Right atrium auricular region (tissue), 2 donors: ENCODE measurements at regions not wholly inside any gene's neighbourhood (a gene's known extent, or its start where the extent isn't known, plus 50 kb on each side); places are given as distances from the start of the nearest gene placed in this dataset.

Experiments
- DNase-seq: peaks from one replicate; pipeline ENCODE4 v3.0.0-alpha.2; 2019; ENCODE audit warnings: low spot score
- H3K27ac ChIP-seq, 2 donors: fragments of 200-600 bp; sonication (generic); 1 replicate in 1 of 2; 2 replicates in 1 of 2; pipeline ENCODE4 v1.5.1; 2016 to 2019
- H3K27me3 ChIP-seq, 2 donors: fragments of 200-600 bp; sonication (generic); one replicate each; pipeline versions ENCODE4 v1.5.1 to v1.6.0; 2017 to 2019
- H3K36me3 ChIP-seq: fragments of 200-600 bp; sonication (generic); one replicate; pipeline ENCODE4 v1.5.1; 2016
- H3K4me1 ChIP-seq, 2 donors: fragments of 200-600 bp; sonication (generic); one replicate each; pipeline versions ENCODE4 v1.5.1 to v1.6.0; 2017 to 2019
- H3K4me3 ChIP-seq, 2 donors: fragments of 200-600 bp; sonication (generic); 1 replicate in 1 of 2; 2 replicates in 1 of 2; pipeline ENCODE4 v1.5.1; 2017 to 2019; ENCODE audit warnings: mild to moderate bottlenecking in 1 of 2, moderate library complexity in 1 of 2
- H3K9me3 ChIP-seq, 2 donors: fragments of 200-600 bp; sonication (generic); one replicate each; pipeline ENCODE4 v1.5.1; 2019
- CTCF ChIP-seq, 2 donors: fragments of 200-600 bp; sonication (generic); IDR thresholded peaks; one replicate each; pipeline ENCODE4 v1.5.1; 2019; ENCODE audit warnings: antibody characterized with exemption in 2 of 2

GRCh38 chr9:28620011-28620410, 1046.7 kb upstream of the C9orf72 start:
- no peak for TF ChIP-seq CTCF (IDR thresholded peaks at IDR 0.05)
- no peaks in the 10 kb centered on the region for H3K27me3 ChIP-seq
- H3K36me3 ChIP-seq: no peaks in the 10 kb centered on the region
- no peaks in the 10 kb centered on the region for H3K4me1 ChIP-seq
- no peak overlapping the region for H3K4me3 ChIP-seq
- peaks cover 0 to 8% of the 10 kb centered on the region in 2 donors for H3K9me3 ChIP-seq
- H3K27ac ChIP-seq: no peak overlapping the region
- no peak for DNase-seq

GRCh38 chr9:28620661-28621060, 1047.4 kb upstream of the C9orf72 start:
- DNase-seq: no peak
- TF ChIP-seq CTCF (IDR thresholded peaks at IDR 0.05): no peak
- Histone ChIP-seq H3K9me3 (peaks cover 0 to 8% of the 10 kb centered on the region in 2 donors), H3K4me3 (no peak overlapping the region), H3K27me3 (no peaks in the 10 kb centered on the region), H3K4me1 (no peaks in the 10 kb centered on the region), H3K36me3 (no peaks in the 10 kb centered on the region), H3K27ac (no peak overlapping the region)

- DNase-seq: no peak
- Histone ChIP-seq H3K27ac (no peak overlapping the region), H3K27me3 (no peaks in the 10 kb centered on the region), H3K4me3 (no peak overlapping the region), H3K36me3 (no peaks in the 10 kb centered on the region), H3K9me3 (peaks cover 0 to 8% of the 10 kb centered on the region in 2 donors), H3K4me1 (no peaks in the 10 kb centered on the region)
- TF ChIP-seq CTCF (IDR thresholded peaks at IDR 0.05): no peak
These were observed 1051.5 kb upstream of the C9orf72 start for GRCh38 chr9:28624771-28625170.

- no peaks in the 10 kb centered on the region for H3K36me3 ChIP-seq
- peaks cover 0 to 8% of the 10 kb centered on the region in 2 donors for H3K9me3 ChIP-seq
- no peak for TF ChIP-seq CTCF (IDR thresholded peaks at IDR 0.05)
- H3K4me3 ChIP-seq: no peak overlapping the region
- H3K4me1 ChIP-seq: no peaks in the 10 kb centered on the region
- no peak overlapping the region for H3K27ac ChIP-seq
- no peaks in the 10 kb centered on the region for H3K27me3 ChIP-seq
- no peak for DNase-seq
These were observed 1054.8 kb upstream of the C9orf72 start for GRCh38 chr9:28628031-28628430.

GRCh38 chr9:28648723-28649122, 1075.4 kb upstream of the C9orf72 start:
- Histone ChIP-seq H3K4me1 (no peaks in the 10 kb centered on the region), H3K9me3 (no peaks in the 10 kb centered on the region), H3K36me3 (no peaks in the 10 kb centered on the region), H3K27ac (no peak overlapping the region), H3K4me3 (no peak overlapping the region), H3K27me3 (no peaks in the 10 kb centered on the region)
- TF ChIP-seq CTCF (IDR thresholded peaks at IDR 0.05): no peak
- no peak for DNase-seq

- Histone ChIP-seq H3K27me3 (no peaks in the 10 kb centered on the region), H3K4me3 (no peak overlapping the region), H3K4me1 (no peaks in the 10 kb centered on the region), H3K36me3 (no peaks in the 10 kb centered on the region), H3K9me3 (no peaks in the 10 kb centered on the region), H3K27ac (no peak overlapping the region)
- no peak for TF ChIP-seq CTCF (IDR thresholded peaks at IDR 0.05)
- DNase-seq: no peak
These were observed 1077.0 kb upstream of the C9orf72 start for GRCh38 chr9:28650327-28650726.
